ENCODE measurements at regions not wholly inside any gene's neighbourhood (a gene's known extent, or its start where the extent isn't known, plus 50 kb on each side); places are given as distances from the start of the nearest gene placed in this dataset.

- H2AFZ ChIP-seq (ENCODE audit: low read length) = no peak overlapping the region
- no peak overlapping the region for H3K4me2 ChIP-seq (ENCODE audit: extremely low read depth, insufficient read depth, low read length)
- TF ChIP-seq EZH2 (IDR thresholded peaks at IDR 0.05; ENCODE audit: low read length, missing control alignments) (no peak), CTCF (conservative IDR thresholded peaks at IDR 0.05 in 1 of 2, IDR thresholded peaks at IDR 0.05 in 1 of 2; ENCODE audit: low read depth in 1 of 2, low read length in 2 of 2) (no peak)
- H3K27me3 ChIP-seq (ENCODE audit: control insufficient read depth, insufficient read depth, low read length) = no peaks in the 10 kb centered on the region
- no peaks in the 10 kb centered on the region for H4K20me1 ChIP-seq (ENCODE audit: control insufficient read depth, extremely low read depth, insufficient read depth, low read length)
- H3K4me1 ChIP-seq (ENCODE audit: control insufficient read depth, extremely low read depth, insufficient read depth, low read length) = no peaks in the 10 kb centered on the region
- no peak overlapping the region for H3K9ac ChIP-seq (ENCODE audit: insufficient read depth, low read length)
- no peaks in the 10 kb centered on the region for H3K9me3 ChIP-seq (ENCODE audit: control insufficient read depth, insufficient read depth, low read depth, low read length)
- DNase-seq (ENCODE audit: low read depth in 2 of 2) = no peak
- no peak overlapping the region for H3K27ac ChIP-seq (ENCODE audit: insufficient read depth, low read length)
- H3K79me2 ChIP-seq (ENCODE audit: control insufficient read depth, insufficient read depth, low read length) = no peaks in the 10 kb centered on the region
- no peak overlapping the region for H3K4me3 ChIP-seq (replicated peaks in 1 of 4; ENCODE audit: control extremely low read depth in 1 of 4, insufficient read depth in 1 of 4, low read depth in 3 of 4, low read length in 4 of 4)
- no peaks in the 10 kb centered on the region for H3K36me3 ChIP-seq (ENCODE audit: control insufficient read depth, insufficient read depth, low read length)
These were observed 443.3 kb downstream of the HAPSTR1 start for GRCh38 chr16:9534759-9535158.

GRCh38 chr16:9536905-9537304 lies 445.5 kb downstream of the HAPSTR1 start:
- H3K4me2 ChIP-seq (ENCODE audit: extremely low read depth, insufficient read depth, low read length) = no peak overlapping the region
- H3K27me3 ChIP-seq (ENCODE audit: control insufficient read depth, insufficient read depth, low read length) = no peaks in the 10 kb centered on the region
- H3K9me3 ChIP-seq (ENCODE audit: control insufficient read depth, insufficient read depth, low read depth, low read length) = no peaks in the 10 kb centered on the region
- TF ChIP-seq EZH2 (IDR thresholded peaks at IDR 0.05; ENCODE audit: low read length, missing control alignments) = no peak
- no peak for TF ChIP-seq CTCF (conservative IDR thresholded peaks at IDR 0.05 in 1 of 2, IDR thresholded peaks at IDR 0.05 in 1 of 2; ENCODE audit: low read depth in 1 of 2, low read length in 2 of 2)
- no peak for DNase-seq (ENCODE audit: low read depth in 2 of 2)
- H3K9ac ChIP-seq (ENCODE audit: insufficient read depth, low read length) = no peak overlapping the region
- no peaks in the 10 kb centered on the region for H3K4me1 ChIP-seq (ENCODE audit: control insufficient read depth, extremely low read depth, insufficient read depth, low read length)
- H4K20me1 ChIP-seq (ENCODE audit: control insufficient read depth, extremely low read depth, insufficient read depth, low read length) = no peaks in the 10 kb centered on the region
- no peak overlapping the region for H3K27ac ChIP-seq (ENCODE audit: insufficient read depth, low read length)
- no peak overlapping the region for H3K4me3 ChIP-seq (replicated peaks in 1 of 4; ENCODE audit: control extremely low read depth in 1 of 4, insufficient read depth in 1 of 4, low read depth in 3 of 4, low read length in 4 of 4)
- no peaks in the 10 kb centered on the region for H3K36me3 ChIP-seq (ENCODE audit: control insufficient read depth, insufficient read depth, low read length)
- H3K79me2 ChIP-seq (ENCODE audit: control insufficient read depth, insufficient read depth, low read length) = no peaks in the 10 kb centered on the region
- H2AFZ ChIP-seq (ENCODE audit: low read length) = no peak overlapping the region

GRCh38 chr16:9539346-9539745 lies 447.9 kb downstream of the HAPSTR1 start:
- Histone ChIP-seq H3K27ac (ENCODE audit: insufficient read depth, low read length) (no peak overlapping the region), H3K4me1 (ENCODE audit: control insufficient read depth, extremely low read depth, insufficient read depth, low read length) (no peaks in the 10 kb centered on the region), H2AFZ (ENCODE audit: low read length) (no peak overlapping the region), H3K9me3 (ENCODE audit: control insufficient read depth, insufficient read depth, low read depth, low read length) (no peaks in the 10 kb centered on the region), H3K9ac (ENCODE audit: insufficient read depth, low read length) (no peak overlapping the region), H3K36me3 (ENCODE audit: control insufficient read depth, insufficient read depth, low read length) (no peaks in the 10 kb centered on the region), H3K4me2 (ENCODE audit: extremely low read depth, insufficient read depth, low read length) (no peak overlapping the region), H3K79me2 (ENCODE audit: control insufficient read depth, insufficient read depth, low read length) (no peaks in the 10 kb centered on the region), H4K20me1 (ENCODE audit: control insufficient read depth, extremely low read depth, insufficient read depth, low read length) (no peaks in the 10 kb centered on the region), H3K4me3 (replicated peaks in 1 of 4; ENCODE audit: control extremely low read depth in 1 of 4, insufficient read depth in 1 of 4, low read depth in 3 of 4, low read length in 4 of 4) (no peak overlapping the region), H3K27me3 (ENCODE audit: control insufficient read depth, insufficient read depth, low read length) (no peaks in the 10 kb centered on the region)
- TF ChIP-seq CTCF (conservative IDR thresholded peaks at IDR 0.05 in 1 of 2, IDR thresholded peaks at IDR 0.05 in 1 of 2; ENCODE audit: low read depth in 1 of 2, low read length in 2 of 2) (no peak), EZH2 (IDR thresholded peaks at IDR 0.05; ENCODE audit: low read length, missing control alignments) (no peak)
- DNase-seq (ENCODE audit: low read depth in 2 of 2) = no peak

Measured in fibroblast of lung (primary cell).